22Rv1 (cell line): ENCODE measurements at regions not wholly inside any gene's neighbourhood (a gene's known extent, or its start where the extent isn't known, plus 50 kb on each side); places are given as distances from the start of the nearest gene placed in this dataset.

ENCODE experiments used
- ZFX ChIP-seq: fragments of 450-650 bp; IDR thresholded peaks from 2 replicates; pipeline ENCODE4 v1.6.1; 2017; ENCODE audit warnings: antibody characterized with exemption, borderline replicate concordance
- TF ChIP-seq, protein P1 (sequence below): fragments of 450-650 bp; IDR thresholded peaks from 2 replicates; pipeline ENCODE4 v1.5.1; 2017; ENCODE audit warnings: mild to moderate bottlenecking

- TF ChIP-seq, protein P1, sequence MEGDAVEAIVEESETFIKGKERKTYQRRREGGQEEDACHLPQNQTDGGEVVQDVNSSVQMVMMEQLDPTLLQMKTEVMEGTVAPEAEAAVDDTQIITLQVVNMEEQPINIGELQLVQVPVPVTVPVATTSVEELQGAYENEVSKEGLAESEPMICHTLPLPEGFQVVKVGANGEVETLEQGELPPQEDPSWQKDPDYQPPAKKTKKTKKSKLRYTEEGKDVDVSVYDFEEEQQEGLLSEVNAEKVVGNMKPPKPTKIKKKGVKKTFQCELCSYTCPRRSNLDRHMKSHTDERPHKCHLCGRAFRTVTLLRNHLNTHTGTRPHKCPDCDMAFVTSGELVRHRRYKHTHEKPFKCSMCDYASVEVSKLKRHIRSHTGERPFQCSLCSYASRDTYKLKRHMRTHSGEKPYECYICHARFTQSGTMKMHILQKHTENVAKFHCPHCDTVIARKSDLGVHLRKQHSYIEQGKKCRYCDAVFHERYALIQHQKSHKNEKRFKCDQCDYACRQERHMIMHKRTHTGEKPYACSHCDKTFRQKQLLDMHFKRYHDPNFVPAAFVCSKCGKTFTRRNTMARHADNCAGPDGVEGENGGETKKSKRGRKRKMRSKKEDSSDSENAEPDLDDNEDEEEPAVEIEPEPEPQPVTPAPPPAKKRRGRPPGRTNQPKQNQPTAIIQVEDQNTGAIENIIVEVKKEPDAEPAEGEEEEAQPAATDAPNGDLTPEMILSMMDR, result no peak
- TF ChIP-seq ZFX, result no peak
Observed at GRCh38 chr12:108400900-108401480, 61.9 kb upstream of the CMKLR1 start.
